ENCODE measurements at regions not wholly inside any gene's neighbourhood (a gene's known extent, or its start where the extent isn't known, plus 50 kb on each side); places are given as distances from the start of the nearest gene placed in this dataset.

GRCh38 chr2:217664761-217665160 lies 338.0 kb downstream of the TNS1 start:
- TF ChIP-seq, protein P1, sequence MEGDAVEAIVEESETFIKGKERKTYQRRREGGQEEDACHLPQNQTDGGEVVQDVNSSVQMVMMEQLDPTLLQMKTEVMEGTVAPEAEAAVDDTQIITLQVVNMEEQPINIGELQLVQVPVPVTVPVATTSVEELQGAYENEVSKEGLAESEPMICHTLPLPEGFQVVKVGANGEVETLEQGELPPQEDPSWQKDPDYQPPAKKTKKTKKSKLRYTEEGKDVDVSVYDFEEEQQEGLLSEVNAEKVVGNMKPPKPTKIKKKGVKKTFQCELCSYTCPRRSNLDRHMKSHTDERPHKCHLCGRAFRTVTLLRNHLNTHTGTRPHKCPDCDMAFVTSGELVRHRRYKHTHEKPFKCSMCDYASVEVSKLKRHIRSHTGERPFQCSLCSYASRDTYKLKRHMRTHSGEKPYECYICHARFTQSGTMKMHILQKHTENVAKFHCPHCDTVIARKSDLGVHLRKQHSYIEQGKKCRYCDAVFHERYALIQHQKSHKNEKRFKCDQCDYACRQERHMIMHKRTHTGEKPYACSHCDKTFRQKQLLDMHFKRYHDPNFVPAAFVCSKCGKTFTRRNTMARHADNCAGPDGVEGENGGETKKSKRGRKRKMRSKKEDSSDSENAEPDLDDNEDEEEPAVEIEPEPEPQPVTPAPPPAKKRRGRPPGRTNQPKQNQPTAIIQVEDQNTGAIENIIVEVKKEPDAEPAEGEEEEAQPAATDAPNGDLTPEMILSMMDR (IDR thresholded peaks at IDR 0.05; ENCODE audit: low read depth, low read length, poor library complexity, severe bottlenecking): no peak
- no peak for TF ChIP-seq EZH2phosphoT487 (IDR thresholded peaks at IDR 0.05; ENCODE audit: borderline replicate concordance, low read length)

Measured in DOHH2 (cell line).